Neural progenitor cell (in vitro differentiated cells): ENCODE measurements at regions not wholly inside any gene's neighbourhood (a gene's known extent, or its start where the extent isn't known, plus 50 kb on each side); places are given as distances from the start of the nearest gene placed in this dataset.

ENCODE experiments used
- DNase-seq: peaks from one replicate; pipeline ENCODE4 v3.0.0-alpha.2; 2016; ENCODE audit warnings: low spot score
- H2AFZ ChIP-seq: fragments of 200-600 bp; sonication (generic); replicated peaks from 2 replicates; pipeline ENCODE4 v1.6.1; 2016; ENCODE audit warnings: antibody characterized with exemption
- H3F3A ChIP-seq: fragments of 200-600 bp; sonication (generic); 2 replicates; pipeline ENCODE4 v1.6.1; 2016; ENCODE audit warnings: antibody characterized with exemption, low read depth
- H3K27ac ChIP-seq: fragments of 200-600 bp; sonication (generic); 2 replicates; pipeline ENCODE4 v1.5.1; 2016; ENCODE audit warnings: mild to moderate bottlenecking
- H3K27me3 ChIP-seq: fragments of 200-600 bp; sonication (generic); 2 replicates; pipeline ENCODE4 v1.6.1; 2016; ENCODE audit warnings: mild to moderate bottlenecking, moderate library complexity
- H3K36me3 ChIP-seq: fragments of 200-600 bp; sonication (generic); 2 replicates; pipeline ENCODE4 v1.5.1; 2016
- H3K4me1 ChIP-seq: fragments of 200-600 bp; sonication (generic); 2 replicates; pipeline ENCODE4 v1.6.1; 2016; ENCODE audit warnings: mixed run types
- H3K4me2 ChIP-seq: fragments of 200-600 bp; sonication (generic); 2 replicates; pipeline ENCODE4 v1.6.1; 2016
- H3K4me3 ChIP-seq: fragments of 200-600 bp; sonication (generic); 2 replicates; pipeline ENCODE4 v1.5.1; 2016
- H3K79me2 ChIP-seq: fragments of 200-600 bp; sonication (generic); 2 replicates; pipeline ENCODE4 v1.6.1; 2016; ENCODE audit warnings: low read depth
- H3K9ac ChIP-seq: fragments of 200-600 bp; sonication (generic); 2 replicates; pipeline ENCODE4 v1.6.1; 2016
- H3K9me3 ChIP-seq: fragments of 200-600 bp; sonication (generic); 2 replicates; pipeline ENCODE4 v1.5.1; 2016; ENCODE audit warnings: low read depth
- H4K20me1 ChIP-seq: fragments of 200-600 bp; sonication (generic); 2 replicates; pipeline ENCODE4 v1.6.1; 2016; ENCODE audit warnings: low read depth
- H3K27ac Mint-ChIP-seq: 3 replicates; pipeline ENCODE4 v1.8.0; 2021; ENCODE audit warnings: mixed read lengths
- H3K27me3 Mint-ChIP-seq: 2 replicates; pipeline ENCODE4 v1.8.0; 2022; ENCODE audit warnings: low read depth, mild to moderate bottlenecking, inconsistent platforms, moderate library complexity, mixed read lengths; ENCODE audit not compliant: insufficient read depth
- H3K36me3 Mint-ChIP-seq: 3 replicates; pipeline ENCODE4 v1.8.0; 2021; ENCODE audit warnings: mixed read lengths
- H3K4me1 Mint-ChIP-seq: 3 replicates; pipeline ENCODE4 v1.8.0; 2021; ENCODE audit warnings: mixed read lengths
- H3K4me3 Mint-ChIP-seq: 3 replicates; pipeline ENCODE4 v1.8.0; 2021; ENCODE audit warnings: mild to moderate bottlenecking, moderate library complexity, mixed read lengths
- H3K9me3 Mint-ChIP-seq: 3 replicates; pipeline ENCODE4 v1.8.0; 2020; ENCODE audit warnings: mixed read lengths
- CTCF ChIP-seq: fragments of 200-600 bp; sonication (generic); IDR thresholded peaks from 2 replicates; pipeline ENCODE4 v1.5.1; 2017; ENCODE audit warnings: antibody characterized with exemption, mild to moderate bottlenecking
- EZH2 ChIP-seq: fragments of 200-600 bp; sonication (generic); IDR thresholded peaks from 2 replicates; pipeline ENCODE4 v1.6.1; 2017; ENCODE audit warnings: antibody characterized with exemption, mild to moderate bottlenecking, moderate library complexity
- EZH2phosphoT487 ChIP-seq: fragments of 200-600 bp; sonication (generic); IDR thresholded peaks from 2 replicates; pipeline ENCODE4 v1.6.1; 2017; ENCODE audit warnings: antibody characterized with exemption

DNA sequence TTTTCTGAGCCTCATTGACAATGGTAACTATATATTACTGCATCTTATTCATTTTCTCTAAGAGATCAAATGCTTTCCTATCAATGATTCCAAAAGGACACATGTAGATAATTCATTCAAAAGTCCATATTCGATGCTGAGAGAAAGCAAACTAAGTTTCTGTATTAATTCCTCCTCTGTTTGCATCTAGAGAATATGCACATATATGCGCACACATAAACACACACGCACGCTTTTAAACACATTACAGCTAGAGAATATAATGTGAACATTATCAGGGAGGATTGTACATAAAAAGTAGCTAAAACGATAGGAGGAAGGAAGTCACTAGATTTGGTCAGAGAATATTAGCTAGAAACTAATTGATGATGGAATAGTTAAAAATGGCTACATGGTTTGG is 379.0 kb upstream of the NETO1 start:
- H3K27me3 ChIP-seq = no peaks in the 10 kb centered on the region
- TF ChIP-seq CTCF (no peak), EZH2 (no peak), EZH2phosphoT487 (no peak)
- no peak overlapping the region for H3K9ac ChIP-seq
- no peaks in the 10 kb centered on the region for H3K36me3 ChIP-seq
- DNase-seq = no peak
- H3K4me3 Mint-ChIP-seq = no peak overlapping the region
- H3F3A ChIP-seq = no peaks in the 10 kb centered on the region
- H3K27me3 Mint-ChIP-seq = no peaks in the 10 kb centered on the region
- no peaks in the 10 kb centered on the region for H4K20me1 ChIP-seq
- no peak overlapping the region for H3K4me3 ChIP-seq
- H2AFZ ChIP-seq = no peak overlapping the region
- H3K4me2 ChIP-seq = no peak overlapping the region
- no peaks in the 10 kb centered on the region for H3K4me1 ChIP-seq
- no peaks in the 10 kb centered on the region for H3K9me3 Mint-ChIP-seq
- H3K27ac Mint-ChIP-seq = no peak overlapping the region
- no peaks in the 10 kb centered on the region for H3K79me2 ChIP-seq
- no peaks in the 10 kb centered on the region for H3K36me3 Mint-ChIP-seq
- no peak overlapping the region for H3K27ac ChIP-seq
- H3K9me3 ChIP-seq = no peaks in the 10 kb centered on the region
- H3K4me1 Mint-ChIP-seq = peaks cover 8% of the 10 kb centered on the region

GRCh38 chr18:73245345-73245744 is 377.6 kb upstream of the NETO1 start:
- H4K20me1 ChIP-seq = no peaks in the 10 kb centered on the region
- H2AFZ ChIP-seq = peak overlapping the region; percentile 79
- Mint-ChIP-seq H3K27me3 (no peaks in the 10 kb centered on the region), H3K4me1 (peaks cover 8% of the 10 kb centered on the region), H3K4me3 (no peak overlapping the region), H3K9me3 (no peaks in the 10 kb centered on the region), H3K27ac (no peak overlapping the region), H3K36me3 (no peaks in the 10 kb centered on the region)
- no peaks in the 10 kb centered on the region for H3K4me1 ChIP-seq
- H3K79me2 ChIP-seq = no peaks in the 10 kb centered on the region
- no peaks in the 10 kb centered on the region for H3K27me3 ChIP-seq
- H3K36me3 ChIP-seq = no peaks in the 10 kb centered on the region
- H3K4me3 ChIP-seq = no peak overlapping the region
- H3K4me2 ChIP-seq = no peak overlapping the region
- H3K27ac ChIP-seq = no peak overlapping the region
- H3K9me3 ChIP-seq = no peaks in the 10 kb centered on the region
- no peak overlapping the region for H3K9ac ChIP-seq
- TF ChIP-seq CTCF = no peak
- no peak for TF ChIP-seq EZH2
- TF ChIP-seq EZH2phosphoT487 = no peak
- peak; percentile 12 for DNase-seq
- no peaks in the 10 kb centered on the region for H3F3A ChIP-seq

GRCh38 chr18:73244401-73244800 is 376.6 kb upstream of the NETO1 start:
- no peaks in the 10 kb centered on the region for H3K4me1 ChIP-seq
- no peak for DNase-seq
- peaks cover 8% of the 10 kb centered on the region for H3K4me1 Mint-ChIP-seq

More at GRCh38 chr18:73244401-73244800, 376.6 kb upstream of the NETO1 start:
- Histone ChIP-seq H3K27ac (no peak overlapping the region), H3F3A (no peaks in the 10 kb centered on the region), H3K27me3 (no peaks in the 10 kb centered on the region), H3K4me3 (no peak overlapping the region), H3K36me3 (no peaks in the 10 kb centered on the region), H3K4me2 (no peak overlapping the region), H2AFZ (no peak overlapping the region), H3K9ac (no peak overlapping the region), H3K79me2 (no peaks in the 10 kb centered on the region), H3K9me3 (no peaks in the 10 kb centered on the region), H4K20me1 (no peaks in the 10 kb centered on the region)
- no peak for TF ChIP-seq CTCF
- TF ChIP-seq EZH2 = no peak
- TF ChIP-seq EZH2phosphoT487 = no peak
- no peak overlapping the region for H3K27ac Mint-ChIP-seq
- H3K27me3 Mint-ChIP-seq = no peaks in the 10 kb centered on the region
- no peak overlapping the region for H3K4me3 Mint-ChIP-seq
- H3K9me3 Mint-ChIP-seq = no peaks in the 10 kb centered on the region
- no peaks in the 10 kb centered on the region for H3K36me3 Mint-ChIP-seq
